HEK293 (cell line): ENCODE measurements at regions not wholly inside any gene's neighbourhood (a gene's known extent, or its start where the extent isn't known, plus 50 kb on each side); places are given as distances from the start of the nearest gene placed in this dataset.
A peak's percentile ranks its signal among the peaks of the same experiment; 100 is the strongest.

Source experiments
- CTCF ChIA-PET: fragments of 350-600 bp; formaldehyde crosslinking; extraction: SDS; loops from one replicate; lab custom pipeline; 2021; ENCODE audit warnings: antibody characterized with exemption; lab: Yijun Ruan, JAX
- POLR2A ChIA-PET: fragments of 300-600 bp; formaldehyde crosslinking; extraction: SDS; loops from one replicate; lab custom pipeline; 2020; ENCODE audit warnings: antibody characterized with exemption, inconsistent platforms; lab: Yijun Ruan, JAX
- H3K27ac ChIP-seq: fragments of 200-500 bp; sonication (Bioruptor generic); 2 replicates; pipeline ENCODE4 v1.5.1; 2014; ENCODE audit warnings: low read depth, low read length, control low read depth, inconsistent platforms; ENCODE audit errors: extremely low read depth
- H3K36me3 ChIP-seq, 2 experiments: fragments of 200-500 bp in 1 of 2; sonication (Bioruptor generic) in 1 of 2; 1 replicate in 1 of 2; 2 replicates in 1 of 2; pipeline ENCODE4 v1.5.1; 2014 to 2017; ENCODE audit warnings: inconsistent platforms in 2 of 2, low read length in 2 of 2; ENCODE audit not compliant: control insufficient read depth in 2 of 2, insufficient read depth in 1 of 2
- H3K4me1 ChIP-seq: fragments of 200-500 bp; sonication (Bioruptor generic); 2 replicates; pipeline ENCODE4 v1.5.1; 2014; ENCODE audit warnings: mild to moderate bottlenecking, low read length, inconsistent platforms; ENCODE audit not compliant: control insufficient read depth, insufficient read depth
- H3K4me3 ChIP-seq: 2 replicates; pipeline ENCODE4 v1.5.1; 2011; ENCODE audit warnings: low read depth, mild to moderate bottlenecking, control low read depth, low read length, moderate library complexity
- H3K9me3 ChIP-seq: fragments of 200-500 bp; sonication (Bioruptor generic); 2 replicates; pipeline ENCODE4 v1.5.1; 2014; ENCODE audit warnings: low read depth, low read length, inconsistent platforms; ENCODE audit not compliant: control insufficient read depth, insufficient read depth
- KLF16 ChIP-seq: fragments of 450-650 bp; formaldehyde crosslinking; IDR thresholded peaks from 2 replicates; pipeline ENCODE4 v1.5.1; 2017; ENCODE audit warnings: missing biosample characterization, missing genetic modification characterization
- KLF7 ChIP-seq: fragments of 450-650 bp; formaldehyde crosslinking; IDR thresholded peaks from 2 replicates; pipeline ENCODE4 v1.5.1; 2016; ENCODE audit warnings: missing biosample characterization, missing genetic modification characterization, borderline replicate concordance
- OVOL3 ChIP-seq: fragments of 450-650 bp; formaldehyde crosslinking; IDR thresholded peaks from 2 replicates; pipeline ENCODE4 v1.5.1; 2016; ENCODE audit warnings: missing biosample characterization, missing genetic modification characterization
- PBX3 ChIP-seq: sonication (generic); formaldehyde crosslinking; IDR thresholded peaks from 2 replicates; pipeline ENCODE4 v1.8.1; 2022; ENCODE audit warnings: mild to moderate bottlenecking, moderate library complexity, missing genetic modification reagents
- SETDB1 ChIP-seq: IDR thresholded peaks from one replicate; pipeline ENCODE4 v1.6.1; 2017; ENCODE audit warnings: mild to moderate bottlenecking, low read length, moderate library complexity, mixed read lengths; ENCODE audit not compliant: insufficient read length
- SP2 ChIP-seq: fragments of 450-650 bp; formaldehyde crosslinking; IDR thresholded peaks from 2 replicates; pipeline ENCODE4 v1.5.1; 2016; ENCODE audit warnings: missing biosample characterization, missing genetic modification characterization
- TRIM28 ChIP-seq: IDR thresholded peaks from 2 replicates; pipeline ENCODE4 v1.6.1; 2011; ENCODE audit warnings: low read length, control low read depth, borderline replicate concordance
- WT1 ChIP-seq: fragments of 450-650 bp; formaldehyde crosslinking; IDR thresholded peaks from 2 replicates; pipeline ENCODE4 v1.5.1; 2016; ENCODE audit warnings: missing biosample characterization, missing genetic modification characterization
- ZBTB17 ChIP-seq: fragments of 450-650 bp; formaldehyde crosslinking; IDR thresholded peaks from 2 replicates; pipeline ENCODE4 v1.5.1; 2016; ENCODE audit warnings: missing biosample characterization, missing genetic modification characterization
- ZEB2 ChIP-seq: fragments of 450-650 bp; formaldehyde crosslinking; IDR thresholded peaks from 2 replicates; pipeline ENCODE4 v1.5.1; 2016; ENCODE audit warnings: missing biosample characterization, missing genetic modification characterization
- ZNF121 ChIP-seq: fragments of 450-650 bp; formaldehyde crosslinking; IDR thresholded peaks from 2 replicates; pipeline ENCODE4 v1.5.1; 2016; ENCODE audit warnings: missing biosample characterization, missing genetic modification characterization
- ZNF223 ChIP-seq: fragments of 450-650 bp; formaldehyde crosslinking; IDR thresholded peaks from 2 replicates; pipeline ENCODE4 v1.5.1; 2016; ENCODE audit warnings: missing biosample characterization, missing genetic modification characterization
- ZNF341 ChIP-seq: fragments of 450-650 bp; formaldehyde crosslinking; IDR thresholded peaks from 2 replicates; pipeline ENCODE4; 2016; ENCODE audit warnings: low read depth, missing biosample characterization, missing genetic modification characterization
- ZNF354C ChIP-seq: fragments of 450-650 bp; formaldehyde crosslinking; IDR thresholded peaks from 2 replicates; pipeline ENCODE4 v1.5.1; 2016; ENCODE audit warnings: missing biosample characterization, missing genetic modification characterization, low read depth, borderline replicate concordance
- ZNF416 ChIP-seq: fragments of 450-650 bp; formaldehyde crosslinking; IDR thresholded peaks from 2 replicates; pipeline ENCODE4 v1.5.1; 2016; ENCODE audit warnings: missing biosample characterization, missing genetic modification characterization
- ZNF48 ChIP-seq: fragments of 450-650 bp; formaldehyde crosslinking; IDR thresholded peaks from 2 replicates; pipeline ENCODE4 v1.5.1; 2016; ENCODE audit warnings: missing biosample characterization, missing genetic modification characterization
- ZNF623 ChIP-seq: fragments of 450-650 bp; formaldehyde crosslinking; IDR thresholded peaks from 2 replicates; pipeline ENCODE4 v1.5.1; 2016; ENCODE audit warnings: missing biosample characterization, missing genetic modification characterization
- ZNF639 ChIP-seq: fragments of 450-650 bp; formaldehyde crosslinking; IDR thresholded peaks from 2 replicates; pipeline ENCODE4 v1.5.1; 2016; ENCODE audit warnings: missing biosample characterization, missing genetic modification characterization
- ZNF677 ChIP-seq: fragments of 450-650 bp; IDR thresholded peaks from 2 replicates; pipeline ENCODE4 v1.5.0; 2018; ENCODE audit warnings: missing biosample characterization, mild to moderate bottlenecking, missing genetic modification characterization, moderate library complexity
- ZNF707 ChIP-seq: fragments of 450-650 bp; formaldehyde crosslinking; IDR thresholded peaks from 2 replicates; pipeline ENCODE4 v1.5.1; 2016; ENCODE audit warnings: missing biosample characterization, missing genetic modification characterization
- ZNF837 ChIP-seq: fragments of 450-650 bp; formaldehyde crosslinking; IDR thresholded peaks from 2 replicates; pipeline ENCODE4 v1.5.1; 2016; ENCODE audit warnings: missing biosample characterization, missing genetic modification characterization
- ZSCAN18 ChIP-seq: fragments of 450-650 bp; formaldehyde crosslinking; IDR thresholded peaks from 2 replicates; pipeline ENCODE4 v1.5.1; 2016; ENCODE audit warnings: missing biosample characterization, missing genetic modification characterization
- TF ChIP-seq, protein P1 (sequence below): fragments of 450-650 bp; formaldehyde crosslinking; IDR thresholded peaks from 2 replicates; pipeline ENCODE4 v1.5.1; 2017; ENCODE audit warnings: missing biosample characterization, missing genetic modification characterization
- TF ChIP-seq, protein P2 (sequence below): fragments of 450-650 bp; IDR thresholded peaks from 2 replicates; pipeline ENCODE4 v1.5.1; 2018; ENCODE audit warnings: missing biosample characterization, missing genetic modification characterization

GRCh38 chr1:29722598-29722997 lies 486.3 kb downstream of the PTPRU start:
- H3K9me3 ChIP-seq: no peaks in the 10 kb centered on the region
- TF ChIP-seq ZBTB17 (tag by site-specific recombination): no peak
- TF ChIP-seq SETDB1: peak; percentile 85
- peak; percentile 49; the same call in 1 of the 2 replicates for TF ChIP-seq TRIM28
- no peak overlapping the region for H3K4me3 ChIP-seq
- H3K36me3 ChIP-seq: no peaks in the 10 kb centered on the region
- no peak overlapping the region for H3K27ac ChIP-seq
- H3K4me1 ChIP-seq: no peaks in the 10 kb centered on the region
- CTCF ChIA-PET: no interaction called here
- POLR2A ChIA-PET: no interaction called here

DNA sequence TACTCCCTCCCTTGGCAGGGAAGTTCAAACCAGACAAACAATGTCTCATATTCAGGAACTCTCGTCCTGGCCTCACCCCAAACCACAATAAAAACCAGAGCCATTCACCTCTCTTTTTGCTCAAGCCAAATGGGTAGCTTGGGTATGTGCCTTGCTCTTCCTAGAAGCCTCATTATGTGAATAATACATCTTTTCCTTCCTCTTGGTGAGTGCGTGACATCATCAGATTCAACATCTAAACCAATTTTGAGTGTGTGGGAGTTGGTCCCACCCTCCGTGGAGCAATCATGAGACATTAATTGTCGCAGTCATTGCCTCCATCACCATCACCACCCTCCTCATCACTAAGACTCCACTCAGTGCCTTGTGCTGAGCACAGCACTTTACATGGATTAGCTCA lies 482.9 kb downstream of the PTPRU start:
- Histone ChIP-seq H3K4me3 (no peak overlapping the region), H3K9me3 (no peaks in the 10 kb centered on the region), H3K4me1 (no peaks in the 10 kb centered on the region)
- POLR2A ChIA-PET: no interaction called here
- TF ChIP-seq ZNF354C (no peak), ZNF121 (tag by site-specific recombination) (no peak), ZNF677 (tag by site-specific recombination) (no peak), ZNF416 (tag by site-specific recombination) (no peak), ZSCAN18 (tag by site-specific recombination) (no peak), ZNF623 (tag by site-specific recombination) (no peak), OVOL3 (tag by site-specific recombination) (no peak)
- TF ChIP-seq, all 188 proteins: peak for 0
- Histone ChIP-seq H3K36me3 (no peaks in the 10 kb centered on the region), H3K27ac (no peak overlapping the region)
- CTCF ChIA-PET: no interaction called here

DNA sequence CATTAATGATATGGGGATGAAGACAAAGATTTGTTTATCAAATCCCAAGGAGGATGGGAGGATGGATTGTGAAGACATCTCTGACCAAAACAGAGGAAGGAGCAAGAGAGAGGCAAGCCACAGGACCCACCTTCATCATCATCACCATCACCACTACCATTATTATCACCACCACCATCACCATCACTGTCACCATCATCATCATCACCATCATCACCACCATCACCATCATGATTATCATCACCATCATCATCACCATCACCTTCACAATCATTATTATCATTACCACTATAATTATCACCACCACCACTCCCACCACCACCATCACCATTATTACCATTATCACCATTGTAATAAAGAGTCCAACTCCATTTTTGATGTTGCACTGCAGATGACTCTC lies 482.5 kb downstream of the PTPRU start:
- POLR2A ChIA-PET: no interaction called here

DNA sequence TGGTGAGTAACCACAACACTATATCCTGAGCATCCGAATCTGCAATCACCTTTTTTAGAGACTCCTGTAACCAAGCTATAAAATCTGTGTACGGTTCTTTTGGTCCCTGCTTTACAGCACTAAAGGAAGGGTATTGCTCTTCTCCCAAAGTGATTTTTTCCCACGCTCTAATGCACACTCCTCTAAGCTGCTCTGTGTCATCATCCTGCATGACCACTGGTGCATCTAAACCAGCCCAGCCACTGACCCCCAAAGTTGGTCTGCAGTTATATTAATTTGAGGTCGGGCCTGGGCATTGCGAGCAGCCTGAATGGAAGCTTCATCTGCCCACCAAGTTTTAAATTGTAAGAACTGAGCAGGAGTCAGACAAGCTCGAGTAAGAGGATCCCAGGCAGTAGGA lies 480.0 kb downstream of the PTPRU start:
- Histone ChIP-seq H3K9me3 (no peaks in the 10 kb centered on the region), H3K4me1 (no peaks in the 10 kb centered on the region), H3K36me3 (no peaks in the 10 kb centered on the region), H3K27ac (no peak overlapping the region), H3K4me3 (no peak overlapping the region)
- ChIA-PET CTCF (interaction anchor here (1.3 kb wide), 1 partner anchor 13 kb away, joined by 8 read pairs; no protein-coding TSS in a partner anchor), POLR2A (no interaction called here)
- TF ChIP-seq KLF7 (tag by site-specific recombination) (no peak), SETDB1 (no peak), ZNF48 (tag by site-specific recombination) (no peak), ZEB2 (no peak), PBX3 (CRISPR knock-in tag) (no peak), SP2 (tag by site-specific recombination) (no peak), ZNF341 (tag by site-specific recombination) (no peak), KLF16 (tag by site-specific recombination) (no peak), WT1 (tag by site-specific recombination) (no peak), ZNF223 (tag by site-specific recombination) (no peak), ZNF707 (tag by site-specific recombination) (no peak), ZNF639 (no peak)
- TF ChIP-seq, protein P1, sequence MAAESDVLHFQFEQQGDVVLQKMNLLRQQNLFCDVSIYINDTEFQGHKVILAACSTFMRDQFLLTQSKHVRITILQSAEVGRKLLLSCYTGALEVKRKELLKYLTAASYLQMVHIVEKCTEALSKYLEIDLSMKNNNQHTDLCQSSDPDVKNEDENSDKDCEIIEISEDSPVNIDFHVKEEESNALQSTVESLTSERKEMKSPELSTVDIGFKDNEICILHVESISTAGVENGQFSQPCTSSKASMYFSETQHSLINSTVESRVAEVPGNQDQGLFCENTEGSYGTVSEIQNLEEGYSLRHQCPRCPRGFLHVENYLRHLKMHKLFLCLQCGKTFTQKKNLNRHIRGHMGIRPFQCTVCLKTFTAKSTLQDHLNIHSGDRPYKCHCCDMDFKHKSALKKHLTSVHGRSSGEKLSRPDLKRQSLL (tag by site-specific recombination): no peak

More for the DNA sequence above, 482.5 kb downstream of the PTPRU start:
- TF ChIP-seq ZNF837 (tag by site-specific recombination): no peak
- TF ChIP-seq, protein P2, sequence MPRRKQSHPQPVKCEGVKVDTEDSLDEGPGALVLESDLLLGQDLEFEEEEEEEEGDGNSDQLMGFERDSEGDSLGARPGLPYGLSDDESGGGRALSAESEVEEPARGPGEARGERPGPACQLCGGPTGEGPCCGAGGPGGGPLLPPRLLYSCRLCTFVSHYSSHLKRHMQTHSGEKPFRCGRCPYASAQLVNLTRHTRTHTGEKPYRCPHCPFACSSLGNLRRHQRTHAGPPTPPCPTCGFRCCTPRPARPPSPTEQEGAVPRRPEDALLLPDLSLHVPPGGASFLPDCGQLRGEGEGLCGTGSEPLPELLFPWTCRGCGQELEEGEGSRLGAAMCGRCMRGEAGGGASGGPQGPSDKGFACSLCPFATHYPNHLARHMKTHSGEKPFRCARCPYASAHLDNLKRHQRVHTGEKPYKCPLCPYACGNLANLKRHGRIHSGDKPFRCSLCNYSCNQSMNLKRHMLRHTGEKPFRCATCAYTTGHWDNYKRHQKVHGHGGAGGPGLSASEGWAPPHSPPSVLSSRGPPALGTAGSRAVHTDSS: peak; percentile 87
- no peak overlapping the region for H3K27ac ChIP-seq
- CTCF ChIA-PET: no interaction called here
- no peaks in the 10 kb centered on the region for H3K36me3 ChIP-seq
- H3K4me3 ChIP-seq: no peak overlapping the region
- no peaks in the 10 kb centered on the region for H3K4me1 ChIP-seq
- no peaks in the 10 kb centered on the region for H3K9me3 ChIP-seq
